ENCODE measurements at regions not wholly inside any gene's neighbourhood (a gene's known extent, or its start where the extent isn't known, plus 50 kb on each side); places are given as distances from the start of the nearest gene placed in this dataset.

DNA sequence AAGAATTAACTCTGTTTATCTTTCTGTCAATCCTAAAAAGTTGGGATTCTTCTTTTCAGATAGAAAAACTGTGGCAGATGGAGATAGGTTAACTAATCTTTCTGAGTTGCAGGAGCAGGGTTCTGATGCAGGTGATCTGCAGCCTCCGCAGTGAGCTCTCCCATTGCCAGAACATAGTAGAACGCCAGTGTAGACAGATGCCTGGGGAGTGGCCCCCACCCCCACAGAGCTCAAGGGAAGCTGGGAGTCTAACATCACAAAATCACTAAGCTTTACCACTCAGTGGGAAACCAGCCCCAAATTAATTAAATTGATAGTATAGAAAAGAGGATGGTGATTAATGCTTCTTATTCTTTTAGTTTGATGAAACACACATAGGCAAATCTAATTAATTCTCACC lies 295.0 kb upstream of the ATP10A start:
- Mint-ChIP-seq H3K4me3 (ENCODE audit: unreplicated experiment) (no peak overlapping the region), H3K27ac (ENCODE audit: unreplicated experiment) (no peak overlapping the region), H3K36me3 (ENCODE audit: low read depth, unreplicated experiment) (no peaks in the 10 kb centered on the region), H3K4me1 (ENCODE audit: low read depth, unreplicated experiment) (peaks cover 8% of the 10 kb centered on the region), H3K9me3 (ENCODE audit: unreplicated experiment) (peaks cover 5% of the 10 kb centered on the region), H3K27me3 (ENCODE audit: low read depth, unreplicated experiment) (peaks cover 18% of the 10 kb centered on the region)
- Histone ChIP-seq H3K27ac (ENCODE audit: low read depth, low read length) (no peak overlapping the region), H3K79me2 (ENCODE audit: insufficient read depth, low read length) (no peaks in the 10 kb centered on the region), H3K27me3 (ENCODE audit: insufficient read depth, low read length) (no peaks in the 10 kb centered on the region), H4K20me1 (ENCODE audit: insufficient read depth, low read length) (no peaks in the 10 kb centered on the region), H2AFZ (ENCODE audit: low read depth, low read length) (no peak overlapping the region), H3K9me3 (ENCODE audit: insufficient read depth, low read depth, low read length) (peaks cover 7% of the 10 kb centered on the region), H3K36me3 (ENCODE audit: insufficient read depth, low read length) (no peaks in the 10 kb centered on the region), H3K9ac (ENCODE audit: low read length) (no peak overlapping the region), H3K4me3 (ENCODE audit: insufficient read depth, low read depth, low read length) (no peak overlapping the region), H3K4me2 (ENCODE audit: low read length) (no peak overlapping the region), H3K4me1 (ENCODE audit: insufficient read depth, low read length) (no peaks in the 10 kb centered on the region)
- TF ChIP-seq EZH2 (IDR thresholded peaks at IDR 0.05; ENCODE audit: insufficient read depth, low read length), result no peak
- DNase-seq (ENCODE audit: low read depth), result no peak
- FAIRE-seq, result no peak

DNA sequence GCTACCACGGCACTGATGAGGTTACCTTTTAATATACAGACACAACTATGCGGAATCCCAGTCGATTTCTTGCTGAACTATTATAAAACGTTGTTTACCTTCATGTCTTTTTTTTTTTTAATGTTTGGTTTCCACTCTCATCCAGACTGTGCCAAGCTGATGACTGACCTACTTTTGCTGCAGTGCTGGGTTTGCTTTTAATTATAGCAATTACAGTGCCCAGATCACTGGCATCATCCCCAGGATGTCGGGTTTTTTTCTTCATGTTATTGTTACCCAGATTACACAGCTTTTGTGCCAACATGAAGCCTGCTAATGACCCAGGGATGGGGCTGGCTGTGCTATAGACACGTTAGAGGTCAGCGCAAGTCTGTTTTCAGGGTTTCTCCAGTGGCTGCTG lies 294.0 kb upstream of the ATP10A start:
- no peak overlapping the region for H3K27ac Mint-ChIP-seq (ENCODE audit: unreplicated experiment)
- Histone ChIP-seq H3K27me3 (ENCODE audit: insufficient read depth, low read length) (no peaks in the 10 kb centered on the region), H4K20me1 (ENCODE audit: insufficient read depth, low read length) (no peaks in the 10 kb centered on the region), H3K4me2 (ENCODE audit: low read length) (no peak overlapping the region), H3K27ac (ENCODE audit: low read depth, low read length) (no peak overlapping the region), H3K9ac (ENCODE audit: low read length) (no peak overlapping the region), H2AFZ (ENCODE audit: low read depth, low read length) (no peak overlapping the region), H3K36me3 (ENCODE audit: insufficient read depth, low read length) (no peaks in the 10 kb centered on the region), H3K79me2 (ENCODE audit: insufficient read depth, low read length) (no peaks in the 10 kb centered on the region), H3K9me3 (ENCODE audit: insufficient read depth, low read depth, low read length) (peaks cover 7% of the 10 kb centered on the region), H3K4me3 (ENCODE audit: insufficient read depth, low read depth, low read length) (no peak overlapping the region), H3K4me1 (ENCODE audit: insufficient read depth, low read length) (no peaks in the 10 kb centered on the region)
- peaks cover 5% of the 10 kb centered on the region for H3K9me3 Mint-ChIP-seq (ENCODE audit: unreplicated experiment)
- FAIRE-seq (no peak), DNase-seq (ENCODE audit: low read depth) (no peak)
- TF ChIP-seq, protein P1, sequence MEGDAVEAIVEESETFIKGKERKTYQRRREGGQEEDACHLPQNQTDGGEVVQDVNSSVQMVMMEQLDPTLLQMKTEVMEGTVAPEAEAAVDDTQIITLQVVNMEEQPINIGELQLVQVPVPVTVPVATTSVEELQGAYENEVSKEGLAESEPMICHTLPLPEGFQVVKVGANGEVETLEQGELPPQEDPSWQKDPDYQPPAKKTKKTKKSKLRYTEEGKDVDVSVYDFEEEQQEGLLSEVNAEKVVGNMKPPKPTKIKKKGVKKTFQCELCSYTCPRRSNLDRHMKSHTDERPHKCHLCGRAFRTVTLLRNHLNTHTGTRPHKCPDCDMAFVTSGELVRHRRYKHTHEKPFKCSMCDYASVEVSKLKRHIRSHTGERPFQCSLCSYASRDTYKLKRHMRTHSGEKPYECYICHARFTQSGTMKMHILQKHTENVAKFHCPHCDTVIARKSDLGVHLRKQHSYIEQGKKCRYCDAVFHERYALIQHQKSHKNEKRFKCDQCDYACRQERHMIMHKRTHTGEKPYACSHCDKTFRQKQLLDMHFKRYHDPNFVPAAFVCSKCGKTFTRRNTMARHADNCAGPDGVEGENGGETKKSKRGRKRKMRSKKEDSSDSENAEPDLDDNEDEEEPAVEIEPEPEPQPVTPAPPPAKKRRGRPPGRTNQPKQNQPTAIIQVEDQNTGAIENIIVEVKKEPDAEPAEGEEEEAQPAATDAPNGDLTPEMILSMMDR (IDR thresholded peaks at IDR 0.05; ENCODE audit: insufficient read depth, low read depth, low read length), result no peak
- TF ChIP-seq EZH2 (IDR thresholded peaks at IDR 0.05; ENCODE audit: insufficient read depth, low read length), result no peak
- H3K36me3 Mint-ChIP-seq (ENCODE audit: low read depth, unreplicated experiment), result no peaks in the 10 kb centered on the region
- H3K4me1 Mint-ChIP-seq (ENCODE audit: low read depth, unreplicated experiment), result peaks cover 8% of the 10 kb centered on the region
- no peak overlapping the region for H3K4me3 Mint-ChIP-seq (ENCODE audit: unreplicated experiment)
- H3K27me3 Mint-ChIP-seq (ENCODE audit: low read depth, unreplicated experiment), result peaks cover 15% of the 10 kb centered on the region

DNA sequence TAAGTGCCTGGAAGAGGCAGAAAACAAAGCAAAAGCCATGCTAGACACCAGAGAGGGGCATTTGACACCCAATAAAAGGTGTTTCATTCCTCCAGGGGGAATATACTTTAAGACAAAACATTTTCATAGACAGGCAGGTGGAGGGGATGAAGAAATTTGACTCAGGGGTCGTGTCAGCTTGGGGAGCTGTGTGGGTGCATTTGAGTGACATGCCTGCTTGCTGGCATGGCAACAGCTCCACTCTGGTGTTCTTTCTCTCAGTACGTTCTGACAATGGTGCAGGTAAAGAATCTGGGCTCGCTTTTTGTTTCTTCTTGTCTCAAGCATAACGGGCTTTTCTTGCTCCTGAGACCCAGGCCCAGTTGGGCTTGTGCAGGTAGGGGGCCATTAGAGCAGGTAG lies 292.9 kb upstream of the ATP10A start:
- H4K20me1 ChIP-seq (ENCODE audit: insufficient read depth, low read length), result no peaks in the 10 kb centered on the region
- peaks cover under 1% of the 10 kb centered on the region for H3K9me3 ChIP-seq (ENCODE audit: insufficient read depth, low read depth, low read length)
- no peaks in the 10 kb centered on the region for H3K79me2 ChIP-seq (ENCODE audit: insufficient read depth, low read length)
- no peak overlapping the region for H3K27ac ChIP-seq (ENCODE audit: low read depth, low read length)
- Mint-ChIP-seq H3K27me3 (ENCODE audit: low read depth, unreplicated experiment) (peaks cover 10% of the 10 kb centered on the region), H3K4me1 (ENCODE audit: low read depth, unreplicated experiment) (peaks cover 8% of the 10 kb centered on the region), H3K4me3 (ENCODE audit: unreplicated experiment) (no peak overlapping the region), H3K27ac (ENCODE audit: unreplicated experiment) (no peak overlapping the region), H3K9me3 (ENCODE audit: unreplicated experiment) (peaks cover 5% of the 10 kb centered on the region), H3K36me3 (ENCODE audit: low read depth, unreplicated experiment) (no peaks in the 10 kb centered on the region)
- FAIRE-seq, result no peak
- H3K4me2 ChIP-seq (ENCODE audit: low read length), result no peak overlapping the region
- no peak for TF ChIP-seq EZH2 (IDR thresholded peaks at IDR 0.05; ENCODE audit: insufficient read depth, low read length)
- TF ChIP-seq, protein P1 (IDR thresholded peaks at IDR 0.05; ENCODE audit: insufficient read depth, low read depth, low read length), result no peak
- H3K27me3 ChIP-seq (ENCODE audit: insufficient read depth, low read length), result no peaks in the 10 kb centered on the region
- DNase-seq (ENCODE audit: low read depth), result no peak
- H3K9ac ChIP-seq (ENCODE audit: low read length), result no peak overlapping the region
- H3K4me3 ChIP-seq (ENCODE audit: insufficient read depth, low read depth, low read length), result no peak overlapping the region
- H3K36me3 ChIP-seq (ENCODE audit: insufficient read depth, low read length), result no peaks in the 10 kb centered on the region
- no peak overlapping the region for H2AFZ ChIP-seq (ENCODE audit: low read depth, low read length)
- no peaks in the 10 kb centered on the region for H3K4me1 ChIP-seq (ENCODE audit: insufficient read depth, low read length)

Measured in astrocyte (in vitro differentiated cells and primary cell).